ENCODE measurements at regions not wholly inside any gene's neighbourhood (a gene's known extent, or its start where the extent isn't known, plus 50 kb on each side); places are given as distances from the start of the nearest gene placed in this dataset.

- Histone ChIP-seq H3K9me3 (no peaks in the 10 kb centered on the region), H3K4me3 (ENCODE audit: low read depth, low read length) (no peak overlapping the region), H3K4me1 (no peaks in the 10 kb centered on the region), H3K36me3 (ENCODE audit: control insufficient read depth, insufficient read depth, low read length) (no peaks in the 10 kb centered on the region), H3K27me3 (replicated peaks; ENCODE audit: control insufficient read depth, insufficient read depth, low read length) (no peaks in the 10 kb centered on the region)
- CTCF ChIA-PET: no interaction called here
- Mint-ChIP-seq H3K4me3 (ENCODE audit: unreplicated experiment) (no peak overlapping the region), H3K9me3 (ENCODE audit: unreplicated experiment) (peaks cover 12% of the 10 kb centered on the region), H3K36me3 (ENCODE audit: insufficient read depth, unreplicated experiment) (no peaks in the 10 kb centered on the region), H3K27me3 (ENCODE audit: insufficient read depth, unreplicated experiment) (peaks cover 8% of the 10 kb centered on the region), H3K27ac (ENCODE audit: unreplicated experiment) (no peak overlapping the region), H3K4me1 (ENCODE audit: low read depth, unreplicated experiment) (no peaks in the 10 kb centered on the region)
- DNase-seq: no peak
- BruUV-seq (replicated peaks): no TSS peak
- no peak for TF ChIP-seq CTCF (IDR thresholded peaks at IDR 0.05; ENCODE audit: insufficient read depth in 1 of 2, low read depth in 1 of 2, low read length in 1 of 2, severe bottlenecking in 1 of 2, unreplicated experiment in 1 of 2)
- intact Hi-C loops (cut with micrococcal nuclease; ENCODE audit: unreplicated experiment): no loop called here
- POLR2A ChIA-PET: no interaction called here
Observed at GRCh38 chr20:4300401-4300800, 51.3 kb upstream of the ADRA1D start.

- CTCF ChIA-PET: no interaction called here
- Mint-ChIP-seq H3K4me1 (ENCODE audit: low read depth, unreplicated experiment) (no peaks in the 10 kb centered on the region), H3K9me3 (ENCODE audit: unreplicated experiment) (peaks cover 12% of the 10 kb centered on the region), H3K27me3 (ENCODE audit: insufficient read depth, unreplicated experiment) (peaks cover 8% of the 10 kb centered on the region), H3K27ac (ENCODE audit: unreplicated experiment) (no peak overlapping the region), H3K4me3 (ENCODE audit: unreplicated experiment) (no peak overlapping the region), H3K36me3 (ENCODE audit: insufficient read depth, unreplicated experiment) (no peaks in the 10 kb centered on the region)
- intact Hi-C loops (cut with micrococcal nuclease; ENCODE audit: unreplicated experiment): no loop called here
- Histone ChIP-seq H3K4me1 (no peaks in the 10 kb centered on the region), H3K4me3 (ENCODE audit: low read depth, low read length) (no peak overlapping the region), H3K9me3 (no peaks in the 10 kb centered on the region), H3K27me3 (replicated peaks; ENCODE audit: control insufficient read depth, insufficient read depth, low read length) (no peaks in the 10 kb centered on the region), H3K36me3 (ENCODE audit: control insufficient read depth, insufficient read depth, low read length) (no peaks in the 10 kb centered on the region)
- TF ChIP-seq CTCF (IDR thresholded peaks at IDR 0.05; ENCODE audit: insufficient read depth in 1 of 2, low read depth in 1 of 2, low read length in 1 of 2, severe bottlenecking in 1 of 2, unreplicated experiment in 1 of 2): no peak
- POLR2A ChIA-PET: no interaction called here
- no TSS peak for BruUV-seq (replicated peaks)
- no peak for DNase-seq
Observed at GRCh38 chr20:4299773-4300172, 50.7 kb upstream of the ADRA1D start.

GRCh38 chr20:4299216-4299615 lies 50.1 kb upstream of the ADRA1D start:
- Histone ChIP-seq H3K4me1 (no peaks in the 10 kb centered on the region), H3K27me3 (replicated peaks; ENCODE audit: control insufficient read depth, insufficient read depth, low read length) (no peaks in the 10 kb centered on the region), H3K9me3 (no peaks in the 10 kb centered on the region), H3K4me3 (ENCODE audit: low read depth, low read length) (no peak overlapping the region), H3K36me3 (ENCODE audit: control insufficient read depth, insufficient read depth, low read length) (no peaks in the 10 kb centered on the region)
- Mint-ChIP-seq H3K36me3 (ENCODE audit: insufficient read depth, unreplicated experiment) (no peaks in the 10 kb centered on the region), H3K4me1 (ENCODE audit: low read depth, unreplicated experiment) (no peaks in the 10 kb centered on the region), H3K27ac (ENCODE audit: unreplicated experiment) (no peak overlapping the region), H3K27me3 (ENCODE audit: insufficient read depth, unreplicated experiment) (peaks cover 8% of the 10 kb centered on the region), H3K4me3 (ENCODE audit: unreplicated experiment) (no peak overlapping the region), H3K9me3 (ENCODE audit: unreplicated experiment) (peaks cover 12% of the 10 kb centered on the region)
- POLR2A ChIA-PET: no interaction called here
- intact Hi-C loops (cut with micrococcal nuclease; ENCODE audit: unreplicated experiment): no loop called here
- CTCF ChIA-PET: no interaction called here
- no TSS peak for BruUV-seq (replicated peaks)
- no peak for DNase-seq
- TF ChIP-seq CTCF (IDR thresholded peaks at IDR 0.05; ENCODE audit: insufficient read depth in 1 of 2, low read depth in 1 of 2, low read length in 1 of 2, severe bottlenecking in 1 of 2, unreplicated experiment in 1 of 2): no peak

Measured in Caco-2 (cell line).